SH-SY5Y (cell line): ENCODE measurements at regions not wholly inside any gene's neighbourhood (a gene's known extent, or its start where the extent isn't known, plus 50 kb on each side); places are given as distances from the start of the nearest gene placed in this dataset.

ENCODE experiments used
- GATA2 ChIP-seq: IDR thresholded peaks from 2 replicates; pipeline ENCODE4 v1.6.1; 2011; ENCODE audit warnings: mild to moderate bottlenecking, low read depth, low read length
- GATA3 ChIP-seq: IDR thresholded peaks from 2 replicates; pipeline ENCODE4 v1.6.1; 2011; ENCODE audit warnings: low read depth, mild to moderate bottlenecking, low read length, moderate library complexity

- TF ChIP-seq GATA2 = no peak
- TF ChIP-seq GATA3 = no peak
Measured at GRCh38 chr11:92410526-92410925, 185.9 kb downstream of the FAT3 start.

- no peak for TF ChIP-seq GATA2
- TF ChIP-seq GATA3 = no peak
Measured at GRCh38 chr11:92411431-92411830, 186.8 kb downstream of the FAT3 start.

GRCh38 chr11:92413757-92414513, 189.3 kb downstream of the FAT3 start:
- TF ChIP-seq GATA2 (no peak), GATA3 (no peak)

GRCh38 chr11:92416971-92417725, 192.5 kb downstream of the FAT3 start:
- TF ChIP-seq GATA2 = no peak
- TF ChIP-seq GATA3 = no peak

- TF ChIP-seq GATA3 (no peak), GATA2 (no peak)
Measured at GRCh38 chr11:92423115-92424034, 198.8 kb downstream of the FAT3 start.

- TF ChIP-seq GATA2 (no peak), GATA3 (no peak)
Measured at GRCh38 chr11:92424281-92424680, 199.7 kb downstream of the FAT3 start.

- TF ChIP-seq GATA3 (no peak), GATA2 (no peak)
Measured at GRCh38 chr11:92425127-92425526, 200.5 kb downstream of the FAT3 start.

- TF ChIP-seq GATA3 (no peak), GATA2 (no peak)
Measured at GRCh38 chr11:92432515-92432914, 207.9 kb downstream of the FAT3 start.

GRCh38 chr11:92436034-92436920, 211.7 kb downstream of the FAT3 start:
- no peak for TF ChIP-seq GATA2
- no peak for TF ChIP-seq GATA3

GRCh38 chr11:92439133-92439532, 214.5 kb downstream of the FAT3 start:
- no peak for TF ChIP-seq GATA3
- TF ChIP-seq GATA2 = no peak

GRCh38 chr11:92440701-92441442, 216.3 kb downstream of the FAT3 start:
- TF ChIP-seq GATA3 = no peak
- TF ChIP-seq GATA2 = no peak

GRCh38 chr11:92441443-92441726, 216.8 kb downstream of the FAT3 start:
- TF ChIP-seq GATA2 (no peak), GATA3 (no peak)

GRCh38 chr11:92443199-92443598, 218.6 kb downstream of the FAT3 start:
- TF ChIP-seq GATA2 (no peak), GATA3 (no peak)
